ENCODE measurements at regions not wholly inside any gene's neighbourhood (a gene's known extent, or its start where the extent isn't known, plus 50 kb on each side); places are given as distances from the start of the nearest gene placed in this dataset.

DNA sequence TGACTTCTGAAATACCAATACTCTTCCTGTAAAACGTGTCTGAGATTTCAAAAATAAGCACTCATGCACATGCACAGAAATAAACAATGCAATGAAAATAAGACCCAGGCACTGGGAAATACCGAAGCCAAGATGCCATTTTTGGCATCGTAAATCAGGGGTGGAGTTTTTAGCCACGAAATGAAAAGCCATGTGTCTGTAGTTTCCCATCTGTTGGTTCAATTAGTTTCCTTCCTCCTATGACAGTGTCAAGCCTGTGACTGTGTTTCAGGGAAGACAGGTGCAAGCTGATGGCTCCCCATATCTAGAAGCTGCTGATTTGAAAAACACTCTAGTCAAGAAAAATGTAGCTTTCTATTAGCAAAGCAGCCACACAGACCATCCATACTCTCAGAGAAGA, 480.4 kb upstream of the CAMK1G start:
- Histone ChIP-seq H3K27me3 (ENCODE audit: control insufficient read depth, insufficient read depth, low read length) (no peaks in the 10 kb centered on the region), H3K9ac (ENCODE audit: low read length in 3 of 3) (no peak overlapping the region), H3K9me3 (ENCODE audit: control insufficient read depth in 2 of 3, insufficient read depth in 1 of 3, low read length in 3 of 3) (no peaks in the 10 kb centered on the region), H3K4me1 (ENCODE audit: control insufficient read depth in 2 of 3, insufficient read depth in 2 of 3, low read depth in 1 of 3, low read length in 3 of 3) (no peaks in the 10 kb centered on the region), H3K36me3 (ENCODE audit: control insufficient read depth in 2 of 3, insufficient read depth in 3 of 3, low read length in 3 of 3) (no peaks in the 10 kb centered on the region), H3K27ac (ENCODE audit: low read depth in 2 of 2, low read length in 2 of 2) (no peak overlapping the region), H3K4me3 (ENCODE audit: low read length in 3 of 3) (no peak overlapping the region)
- intact Hi-C loops (cut with DNase I) = no loop called here
- no peak for TF ChIP-seq CTCF (IDR thresholded peaks at IDR 0.05; ENCODE audit: borderline replicate concordance, extremely low read depth, insufficient read depth)
- FAIRE-seq (no peak), DNase-seq (no peak)

GRCh38 chr1:209104646-209105045, 478.9 kb upstream of the CAMK1G start:
- Histone ChIP-seq H3K27me3 (ENCODE audit: control insufficient read depth, insufficient read depth, low read length) (no peaks in the 10 kb centered on the region), H3K36me3 (ENCODE audit: control insufficient read depth in 2 of 3, insufficient read depth in 3 of 3, low read length in 3 of 3) (no peaks in the 10 kb centered on the region), H3K4me1 (ENCODE audit: control insufficient read depth in 2 of 3, insufficient read depth in 2 of 3, low read depth in 1 of 3, low read length in 3 of 3) (no peaks in the 10 kb centered on the region), H3K4me3 (ENCODE audit: low read length in 3 of 3) (no peak overlapping the region), H3K9me3 (ENCODE audit: control insufficient read depth in 2 of 3, insufficient read depth in 1 of 3, low read length in 3 of 3) (no peaks in the 10 kb centered on the region), H3K9ac (ENCODE audit: low read length in 3 of 3) (no peak overlapping the region), H3K27ac (ENCODE audit: low read depth in 2 of 2, low read length in 2 of 2) (no peak overlapping the region)
- intact Hi-C loops (cut with DNase I) = no loop called here
- FAIRE-seq (no peak), DNase-seq (no peak)
- TF ChIP-seq CTCF (IDR thresholded peaks at IDR 0.05; ENCODE audit: borderline replicate concordance, extremely low read depth, insufficient read depth) = no peak

GRCh38 chr1:209105701-209106100, 477.8 kb upstream of the CAMK1G start:
- no peak for FAIRE-seq
- intact Hi-C loops (cut with DNase I) = no loop called here
- H3K36me3 ChIP-seq (ENCODE audit: control insufficient read depth in 2 of 3, insufficient read depth in 3 of 3, low read length in 3 of 3) = no peaks in the 10 kb centered on the region

More at GRCh38 chr1:209105701-209106100, 477.8 kb upstream of the CAMK1G start:
- DNase-seq = no peak
- Histone ChIP-seq H3K27ac (ENCODE audit: low read depth in 2 of 2, low read length in 2 of 2) (no peak overlapping the region), H3K27me3 (ENCODE audit: control insufficient read depth, insufficient read depth, low read length) (no peaks in the 10 kb centered on the region), H3K4me3 (ENCODE audit: low read length in 3 of 3) (no peak overlapping the region), H3K9me3 (ENCODE audit: control insufficient read depth in 2 of 3, insufficient read depth in 1 of 3, low read length in 3 of 3) (no peaks in the 10 kb centered on the region), H3K4me1 (ENCODE audit: control insufficient read depth in 2 of 3, insufficient read depth in 2 of 3, low read depth in 1 of 3, low read length in 3 of 3) (no peaks in the 10 kb centered on the region), H3K9ac (ENCODE audit: low read length in 3 of 3) (no peak overlapping the region)
- no peak for TF ChIP-seq CTCF (IDR thresholded peaks at IDR 0.05; ENCODE audit: borderline replicate concordance, extremely low read depth, insufficient read depth)
